NB4 (cell line): ENCODE measurements at regions not wholly inside any gene's neighbourhood (a gene's known extent, or its start where the extent isn't known, plus 50 kb on each side); places are given as distances from the start of the nearest gene placed in this dataset.

Source experiments
- CTCF ChIP-seq: IDR thresholded peaks from one replicate; pipeline ENCODE4 v1.5.1; 2012; ENCODE audit warnings: low read depth, low read length
- MYC ChIP-seq: IDR thresholded peaks from 2 replicates; pipeline ENCODE4 v1.6.1; 2011; ENCODE audit warnings: low read depth, low read length
- POLR2A ChIP-seq: IDR thresholded peaks from 2 replicates; pipeline ENCODE4 v1.6.1; 2011; ENCODE audit warnings: mild to moderate bottlenecking; ENCODE audit not compliant: insufficient read length; ENCODE audit errors: extremely low read depth

GRCh38 chr9:113783475-113783874 is 92.6 kb upstream of the ZNF618 start:
- TF ChIP-seq POLR2A, result no peak
- TF ChIP-seq CTCF, result no peak
- TF ChIP-seq MYC, result no peak
